CD4-positive, alpha-beta T cell treated with Interleukin-4 for 1 hour (primary cell): ENCODE measurements at regions not wholly inside any gene's neighbourhood (a gene's known extent, or its start where the extent isn't known, plus 50 kb on each side); places are given as distances from the start of the nearest gene placed in this dataset.

ENCODE experiments used
- DNase-seq, 2 donors: peaks; one replicate each; pipeline ENCODE4 v3.0.0-alpha.2; 2020 to 2022

DNA sequence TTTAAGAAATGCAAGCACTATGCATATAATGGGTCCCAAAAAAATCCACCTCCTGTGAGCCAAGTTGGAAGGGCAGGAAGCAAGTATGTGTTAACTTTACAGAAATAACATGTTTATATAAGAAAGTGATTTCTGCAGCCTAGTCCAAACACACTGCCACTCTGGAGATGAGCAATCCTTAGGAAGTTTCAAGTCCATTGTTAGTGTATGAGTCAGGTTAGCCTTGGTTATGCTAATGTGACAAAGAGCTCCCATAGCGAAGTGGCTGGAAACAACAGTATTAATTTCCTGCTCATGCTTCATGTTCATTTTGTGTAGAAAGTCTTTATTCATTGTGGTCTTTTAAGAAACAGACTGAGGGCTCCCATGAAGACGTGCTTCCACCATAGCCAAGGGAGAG is 121.4 kb downstream of the TBXT start:
- DNase-seq: no peak

DNA sequence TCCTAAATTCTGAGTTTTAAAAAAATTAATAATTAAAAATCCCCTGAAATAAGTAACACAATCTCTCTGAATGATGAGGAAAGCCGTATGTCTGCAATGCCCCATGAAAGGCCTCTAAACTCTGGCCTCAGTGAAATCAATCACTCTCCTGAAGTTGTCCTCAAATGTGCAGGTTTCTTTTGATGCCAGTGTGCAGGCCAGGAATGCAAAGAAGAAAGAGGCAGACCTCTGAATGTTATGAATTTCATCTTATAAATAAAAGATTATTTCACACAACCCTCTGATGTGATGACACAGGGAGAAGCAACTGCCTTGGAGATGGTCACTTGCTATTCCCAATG is 121.8 kb downstream of the TBXT start:
- no peak for DNase-seq

DNA sequence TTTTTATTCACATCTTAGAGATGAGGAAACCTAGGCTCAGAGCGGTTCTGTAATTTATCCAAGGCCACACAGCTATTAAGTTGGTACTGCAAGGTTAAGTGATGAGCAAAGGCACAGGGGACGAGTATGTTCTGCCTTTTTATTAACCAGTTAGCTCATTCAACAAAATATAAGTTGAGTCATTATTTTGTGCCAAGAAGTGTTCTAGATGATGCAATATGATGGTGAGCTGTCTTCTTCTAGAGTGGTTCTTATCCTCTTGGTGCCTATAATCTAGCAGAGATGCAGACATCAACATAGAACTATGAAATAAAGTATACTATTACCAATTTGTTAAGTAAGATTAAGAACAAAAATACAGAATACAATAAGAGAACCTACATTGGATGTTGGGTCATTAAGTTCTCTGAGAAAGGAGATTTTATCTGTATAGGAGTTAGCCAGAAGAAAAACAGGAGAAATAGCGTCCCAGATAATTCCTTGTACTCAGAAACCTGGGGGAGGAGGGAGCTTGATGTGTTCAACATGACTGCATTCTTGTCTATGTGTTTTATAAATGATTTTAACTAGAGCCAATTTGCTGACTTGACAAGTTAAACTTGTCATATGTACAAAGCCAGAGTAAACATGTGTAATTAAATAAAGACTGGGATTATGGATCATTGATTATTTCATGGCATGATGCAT is 122.3 kb downstream of the TBXT start:
- DNase-seq: no peak

DNA sequence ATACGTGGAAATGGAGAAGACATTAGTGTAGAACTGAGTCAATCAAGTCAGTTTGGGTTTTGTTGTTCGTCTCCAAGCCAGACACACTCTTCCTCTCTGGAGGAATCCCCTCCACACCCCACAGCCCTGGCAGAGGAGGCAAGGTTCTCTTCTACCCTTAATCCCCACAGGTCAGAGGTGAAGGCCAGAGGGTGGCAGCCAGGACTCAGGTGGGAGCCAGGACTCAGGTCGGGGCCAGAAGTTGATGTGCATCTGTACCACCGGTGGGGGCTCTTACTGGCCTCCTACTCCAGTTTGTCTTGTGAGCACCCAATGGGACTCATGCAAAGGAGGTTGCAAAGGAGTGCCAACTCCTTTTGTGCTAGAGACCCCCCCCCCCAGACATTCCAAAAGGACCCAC is 126.4 kb downstream of the TBXT start:
- no peak for DNase-seq

- DNase-seq: no peak
Measured at GRCh38 chr6:166040292-166040691, 127.4 kb downstream of the TBXT start.

GRCh38 chr6:166036316-166037095 is 131.1 kb downstream of the TBXT start:
- no peak for DNase-seq

DNA sequence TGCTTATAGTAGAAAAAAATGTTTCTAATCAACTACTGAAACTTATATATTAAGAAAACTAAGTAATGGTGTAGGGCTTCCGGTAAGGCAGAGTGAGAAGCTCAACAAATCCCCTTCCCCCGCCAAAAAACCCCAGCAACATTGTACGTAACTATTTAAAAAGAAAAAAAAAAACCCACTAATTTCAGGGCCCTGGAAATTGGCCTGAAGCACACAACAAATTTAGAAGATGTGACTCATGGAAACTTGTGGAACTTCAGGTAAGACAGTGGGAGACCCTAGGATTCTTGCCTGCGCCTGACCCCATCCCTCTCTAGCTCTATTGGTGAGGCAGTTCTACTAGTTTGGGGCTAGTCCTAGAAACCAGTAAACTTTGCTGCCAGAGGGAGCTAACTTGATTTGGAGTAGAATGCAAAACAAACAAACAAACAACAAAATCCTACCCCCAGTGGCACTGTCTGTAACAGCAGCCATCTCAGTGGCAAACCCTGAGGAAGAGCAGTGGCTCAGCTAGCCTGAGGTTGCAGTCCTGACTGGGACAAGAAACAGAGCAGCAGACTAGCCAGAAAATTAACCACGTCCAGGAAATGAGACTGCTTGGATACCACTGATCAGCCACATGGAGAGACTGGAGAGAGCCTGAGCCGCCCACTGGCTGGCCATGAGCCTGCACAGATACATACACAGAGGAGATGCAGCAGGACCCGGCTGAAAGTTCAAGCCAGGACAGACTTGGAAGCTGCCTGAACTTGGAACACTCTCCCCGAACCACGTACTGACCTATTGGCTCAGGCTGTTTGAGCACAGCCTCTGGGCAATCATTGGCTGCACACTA is 135.1 kb downstream of the TBXT start:
- DNase-seq: no peak

DNA sequence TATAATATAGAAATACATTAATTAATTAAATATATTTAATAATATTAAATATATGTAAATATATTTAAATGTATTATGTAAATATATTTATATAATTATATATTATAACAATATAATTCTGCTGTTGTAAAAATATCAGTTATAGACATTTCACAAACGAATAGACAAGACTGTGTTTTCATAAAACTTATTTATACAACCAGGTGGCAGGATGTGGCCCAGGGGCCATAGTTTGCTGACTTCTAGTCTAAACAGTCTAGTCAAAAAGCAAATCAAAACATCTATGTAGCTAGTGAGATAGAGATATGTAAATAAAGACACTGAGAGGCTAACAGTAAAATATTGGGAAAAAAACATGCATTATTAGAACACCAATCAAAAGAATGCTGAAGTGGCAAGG is 136.4 kb downstream of the TBXT start:
- DNase-seq: no peak

- no peak for DNase-seq
Measured at GRCh38 chr6:166029506-166029905, 138.1 kb downstream of the TBXT start.

- no peak for DNase-seq
Measured at GRCh38 chr6:166027761-166028160, 139.9 kb downstream of the TBXT start.

DNA sequence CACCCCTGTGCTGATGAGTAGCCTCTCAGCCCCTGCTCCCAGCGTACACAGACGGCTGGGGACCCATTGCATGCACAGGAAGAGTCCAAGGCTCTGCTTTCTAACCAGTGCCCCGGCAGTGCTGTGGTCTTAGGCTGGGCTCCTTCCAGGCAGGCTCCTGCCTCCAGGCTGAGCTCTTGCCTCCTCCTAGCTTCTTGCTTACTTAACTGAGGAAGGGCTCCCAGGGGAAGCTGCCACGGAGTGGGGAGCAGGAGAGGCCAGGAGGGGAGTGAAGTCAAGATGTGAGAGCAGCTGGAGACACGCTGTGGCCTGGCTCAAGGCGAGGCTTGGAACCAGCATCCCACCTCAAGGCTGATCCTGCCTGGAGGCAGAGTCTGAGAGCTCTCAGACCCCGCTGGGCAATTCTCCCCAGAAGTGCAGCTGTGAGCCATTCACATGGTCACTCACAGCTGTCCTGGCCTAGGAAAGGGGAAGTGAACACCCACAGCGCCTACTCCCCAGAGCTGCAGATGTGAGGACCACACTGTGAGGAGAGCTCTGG is 141.0 kb downstream of the TBXT start:
- DNase-seq: no peak

GRCh38 chr6:166025149-166025898 is 142.3 kb downstream of the TBXT start:
- DNase-seq: no peak

- no peak for DNase-seq
Measured at GRCh38 chr6:166024252-166024651, 143.4 kb downstream of the TBXT start.

- no peak for DNase-seq
Measured at GRCh38 chr6:166023273-166023989, 144.2 kb downstream of the TBXT start.

GRCh38 chr6:166021429-166021828 is 146.2 kb downstream of the TBXT start:
- DNase-seq: no peak

- no peak for DNase-seq
Measured at GRCh38 chr6:166019214-166019613, 148.4 kb downstream of the TBXT start.

GRCh38 chr6:166017032-166017635 is 150.5 kb downstream of the TBXT start:
- DNase-seq: no peak

GRCh38 chr6:166014966-166015365 is 152.7 kb downstream of the TBXT start:
- no peak for DNase-seq

GRCh38 chr6:166010136-166010960 is 157.3 kb downstream of the TBXT start:
- DNase-seq: no peak

DNA sequence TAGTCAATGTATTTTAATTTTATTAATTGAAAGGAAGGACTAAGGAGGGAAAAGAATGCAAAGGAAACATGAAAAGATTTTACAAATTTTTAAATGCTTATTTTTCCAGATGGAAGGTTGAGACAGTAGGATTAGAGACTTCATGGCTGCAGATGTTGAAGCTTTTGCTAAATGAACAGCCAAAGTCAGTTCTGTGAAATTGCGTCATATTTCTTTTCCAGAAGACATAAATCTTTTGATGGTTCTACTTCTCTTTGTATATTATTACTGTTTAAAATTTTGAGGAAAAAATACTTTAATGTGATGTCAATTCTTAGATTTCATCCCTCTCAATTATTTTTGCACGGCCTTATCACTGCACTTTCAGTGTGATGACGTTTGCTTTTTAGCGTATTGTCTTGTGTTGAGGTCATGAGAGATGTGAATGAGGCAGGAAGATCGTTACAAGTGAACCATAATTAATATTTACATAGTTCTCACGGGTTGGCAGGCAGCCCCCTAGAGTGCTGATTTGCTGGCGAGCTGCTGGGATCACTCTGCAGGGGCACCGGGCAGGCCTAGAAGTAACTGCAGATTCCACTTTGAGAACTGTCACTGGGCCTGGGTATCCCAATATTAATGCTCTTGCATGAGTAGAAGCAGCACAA is 158.1 kb downstream of the TBXT start:
- no peak for DNase-seq
